HG03280 (cell line): ENCODE measurements at regions not wholly inside any gene's neighbourhood (a gene's known extent, or its start where the extent isn't known, plus 50 kb on each side); places are given as distances from the start of the nearest gene placed in this dataset.

Experiments used
- ATAC-seq: cut with Tn5 transposase; IDR thresholded peaks from one replicate; pipeline ENCODE4 v1.9.1; 2021; ENCODE audit warnings: mild to moderate bottlenecking, moderate library complexity; ENCODE audit not compliant: unreplicated experiment

DNA sequence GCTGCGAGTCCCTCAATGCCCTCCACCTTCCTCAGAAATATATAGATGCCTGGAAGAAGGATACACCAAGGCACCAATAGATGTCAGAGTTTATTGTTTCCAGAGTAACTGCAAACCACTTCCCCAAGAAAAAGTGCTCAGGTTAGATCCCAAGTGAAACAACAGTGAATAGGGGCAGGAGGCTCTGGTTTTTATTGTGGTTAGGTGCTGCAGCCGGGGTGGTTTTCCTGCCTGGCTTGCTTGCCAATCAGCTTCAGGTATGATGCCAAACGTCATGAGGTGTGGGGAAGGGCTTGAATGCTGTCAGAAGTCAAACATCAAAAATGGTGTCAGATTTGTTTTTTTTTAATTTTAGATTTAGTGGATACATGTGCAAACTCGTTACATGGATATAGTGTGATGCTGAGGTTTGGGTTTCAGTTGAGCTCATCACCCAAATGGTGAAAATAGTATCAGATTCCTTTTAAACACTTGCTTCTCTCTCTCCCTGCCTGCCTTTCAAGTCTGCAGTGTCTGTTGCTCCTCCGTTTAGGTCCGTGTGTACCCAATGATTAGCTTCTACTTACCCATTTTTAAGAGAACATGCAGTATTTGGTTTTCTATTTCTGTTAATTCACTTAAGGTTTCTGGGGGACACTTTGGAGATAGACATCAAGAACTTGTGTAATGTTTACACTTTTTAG, 1317.0 kb downstream of the MRPL39 start:
- ATAC-seq, result no peak

DNA sequence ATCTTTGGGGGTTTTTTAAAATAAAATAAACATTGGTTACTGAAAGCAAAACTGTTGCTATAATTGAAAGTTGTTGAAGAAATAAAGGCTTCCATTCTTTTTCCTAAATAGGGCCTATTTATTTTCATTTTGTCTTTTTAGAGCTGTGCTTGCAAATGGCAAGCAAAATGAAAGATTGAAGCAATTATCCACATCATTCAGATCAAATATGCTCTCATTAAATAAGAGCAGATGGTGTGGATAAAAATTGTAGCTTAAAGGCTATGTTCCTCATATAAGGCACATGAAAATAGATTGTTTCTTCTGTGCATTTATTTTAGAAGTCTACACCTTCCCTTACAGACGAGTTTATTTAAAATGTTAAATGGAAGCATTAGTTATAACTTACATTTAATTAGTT, 1317.7 kb downstream of the MRPL39 start:
- no peak for ATAC-seq

DNA sequence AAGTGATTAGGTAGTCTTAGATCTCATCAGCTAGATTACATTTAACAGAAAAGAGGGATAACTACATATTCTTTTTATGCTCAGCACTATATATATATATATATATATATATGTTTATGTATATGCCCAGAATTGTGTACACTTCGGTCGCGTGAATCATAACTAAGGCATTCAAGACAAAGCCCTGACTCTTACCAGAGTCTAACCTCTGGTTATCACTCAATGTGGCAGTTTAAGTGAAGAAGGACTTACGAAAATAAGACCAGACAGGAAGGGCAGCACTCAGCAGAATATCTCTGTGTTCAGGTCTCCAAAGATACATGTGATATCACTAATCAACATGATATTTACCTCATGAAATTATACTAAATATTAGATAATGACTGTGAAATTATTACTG, 1326.7 kb downstream of the MRPL39 start:
- ATAC-seq, result no peak

DNA sequence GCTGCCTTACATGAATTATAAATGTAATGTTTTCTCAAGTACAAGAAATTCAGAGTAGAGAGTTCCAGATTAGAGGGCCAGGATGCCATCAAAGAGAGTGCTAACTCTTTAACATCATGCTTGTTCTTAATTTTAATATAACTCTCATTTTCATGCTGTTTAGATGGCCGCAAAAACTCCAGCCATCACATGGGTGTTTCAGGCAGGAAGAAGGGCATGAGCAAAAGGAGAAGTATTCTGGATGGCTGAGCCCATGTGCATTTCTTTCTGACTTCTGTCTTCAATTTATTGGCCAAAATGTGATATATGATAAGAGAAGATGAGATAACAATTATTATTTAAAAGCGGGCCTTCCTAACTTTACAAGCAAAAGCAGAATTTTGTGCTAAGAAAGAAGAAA, 1328.6 kb downstream of the MRPL39 start:
- no peak for ATAC-seq

DNA sequence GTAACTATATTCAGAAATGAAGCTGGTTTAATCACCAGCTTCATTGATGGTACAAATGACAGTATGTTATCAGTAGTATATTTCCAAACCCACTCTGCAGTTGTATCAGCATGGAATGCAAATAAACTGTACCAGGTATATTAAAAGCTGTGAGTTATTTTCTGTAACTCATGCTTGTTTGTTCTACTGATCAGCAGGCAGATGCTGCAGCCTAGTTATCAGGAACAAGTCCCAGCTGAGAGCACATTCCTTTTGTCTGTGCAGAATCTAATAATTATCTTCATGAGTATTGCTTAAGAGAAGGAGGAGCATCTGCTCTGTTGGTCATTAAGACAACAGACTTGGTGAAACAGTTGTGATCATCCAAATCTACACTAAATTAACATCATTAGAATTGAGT, 1331.1 kb downstream of the MRPL39 start:
- ATAC-seq, result no peak

DNA sequence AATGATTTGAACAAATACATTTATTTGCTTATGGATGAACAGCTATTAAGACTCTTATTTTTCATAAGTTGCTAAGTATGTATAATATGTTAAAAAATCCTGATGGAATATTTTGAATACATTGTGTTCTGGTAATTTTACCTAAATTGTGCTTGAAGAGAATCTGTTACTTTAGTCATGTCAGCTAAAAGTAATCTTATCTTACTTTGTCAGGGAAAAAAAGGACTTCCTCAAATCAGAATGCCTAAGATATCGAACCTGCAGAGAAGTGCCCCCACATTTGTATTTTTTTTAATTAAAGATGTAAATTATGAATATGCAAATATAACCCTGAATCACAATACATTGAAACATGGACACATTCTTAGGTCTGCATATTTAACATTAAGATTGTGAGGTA, 1331.7 kb downstream of the MRPL39 start:
- ATAC-seq, result no peak

DNA sequence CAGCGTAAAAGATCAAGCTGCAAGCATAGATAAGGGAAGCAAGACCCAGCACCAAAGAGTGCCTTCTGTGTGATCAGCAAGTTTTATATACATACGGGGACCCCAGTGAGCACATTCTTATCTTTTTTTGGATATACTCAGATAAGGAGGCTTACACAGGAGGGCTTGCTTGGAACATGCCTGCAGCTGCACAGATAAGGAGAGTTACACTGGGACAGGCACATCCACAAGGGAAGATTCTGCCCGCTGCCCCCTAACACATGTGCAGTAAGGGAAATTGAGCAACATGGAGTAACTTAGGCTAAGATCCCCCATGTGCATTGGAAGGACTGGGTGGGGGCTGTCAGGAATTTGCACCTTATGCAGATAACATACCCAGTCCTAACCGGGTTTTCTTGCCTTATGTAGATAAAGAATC, 1334.8 kb downstream of the MRPL39 start:
- no peak for ATAC-seq

DNA sequence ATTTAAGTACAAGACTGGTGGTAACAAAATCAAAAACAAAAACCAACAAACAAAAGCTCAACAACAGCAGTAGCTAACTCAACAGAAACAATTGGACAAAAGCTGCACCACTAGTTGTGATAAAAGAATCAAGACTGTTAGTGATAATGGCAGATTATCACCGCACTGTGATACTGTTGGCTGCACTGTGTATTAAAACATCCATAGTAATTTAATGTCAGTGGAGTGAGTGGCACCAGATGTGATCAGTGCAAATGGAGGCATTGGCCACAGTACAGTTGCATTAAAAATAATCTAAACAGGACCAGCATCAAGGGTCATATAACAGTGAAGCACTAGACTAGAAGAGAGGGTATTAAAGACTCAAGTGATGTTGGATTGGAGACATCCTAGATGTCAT, 1341.3 kb downstream of the MRPL39 start:
- no peak for ATAC-seq

DNA sequence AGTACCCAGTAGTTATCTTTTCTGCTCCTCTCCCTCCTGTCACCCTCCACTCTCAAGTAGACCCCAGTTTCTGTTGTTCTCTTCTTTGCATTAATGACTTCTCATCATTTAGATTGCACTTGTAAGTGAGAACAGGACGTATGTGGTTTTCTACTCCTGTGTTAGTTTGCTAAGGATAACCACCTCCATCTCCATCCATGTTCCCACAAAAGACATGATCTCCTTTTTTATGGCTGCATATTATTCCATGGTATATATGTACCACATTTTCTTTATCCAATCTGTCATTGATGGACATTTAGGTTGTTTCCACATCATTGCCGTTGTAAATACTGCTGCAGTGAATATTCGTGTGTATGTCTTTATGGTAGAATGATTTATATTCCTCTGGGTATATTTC, 1346.5 kb downstream of the MRPL39 start:
- ATAC-seq, result no peak

DNA sequence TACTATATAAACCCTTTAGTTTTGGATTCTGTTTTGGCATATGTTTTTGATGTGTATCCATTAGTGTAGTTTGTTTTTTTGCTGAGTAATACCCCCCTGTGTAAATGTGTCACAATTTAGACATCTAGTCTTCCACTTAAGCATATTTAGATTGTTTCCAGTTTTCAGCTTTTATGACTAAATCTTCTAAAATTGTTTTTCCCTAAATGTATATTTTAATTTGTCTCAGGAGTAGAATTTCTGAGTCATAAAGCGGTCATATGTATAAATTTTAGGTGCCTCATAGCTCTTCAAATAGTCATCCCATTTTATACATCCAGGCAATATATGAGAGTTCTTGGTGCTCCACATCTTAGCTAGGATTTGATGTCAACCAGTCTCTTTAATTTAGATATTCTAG, 1348.0 kb downstream of the MRPL39 start:
- ATAC-seq, result no peak

DNA sequence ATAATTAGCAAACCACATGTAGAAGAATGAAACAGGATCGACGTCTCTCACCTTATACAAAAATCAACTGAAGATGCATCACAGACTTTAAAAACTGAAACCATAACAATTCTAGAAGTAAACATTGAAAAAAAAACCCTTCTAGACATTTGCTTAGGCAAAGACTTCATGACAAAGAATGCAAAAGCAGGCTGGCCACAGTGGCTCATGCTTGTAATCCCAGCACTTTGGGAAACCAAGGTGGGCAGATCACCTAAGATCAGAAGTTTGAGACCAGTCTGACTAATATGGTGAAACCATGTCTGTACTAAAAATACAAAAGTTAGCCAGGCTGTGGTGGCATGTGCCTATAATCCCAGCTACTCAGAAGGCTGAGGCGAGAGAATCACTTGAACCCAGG, 1351.7 kb downstream of the MRPL39 start:
- ATAC-seq, result no peak

DNA sequence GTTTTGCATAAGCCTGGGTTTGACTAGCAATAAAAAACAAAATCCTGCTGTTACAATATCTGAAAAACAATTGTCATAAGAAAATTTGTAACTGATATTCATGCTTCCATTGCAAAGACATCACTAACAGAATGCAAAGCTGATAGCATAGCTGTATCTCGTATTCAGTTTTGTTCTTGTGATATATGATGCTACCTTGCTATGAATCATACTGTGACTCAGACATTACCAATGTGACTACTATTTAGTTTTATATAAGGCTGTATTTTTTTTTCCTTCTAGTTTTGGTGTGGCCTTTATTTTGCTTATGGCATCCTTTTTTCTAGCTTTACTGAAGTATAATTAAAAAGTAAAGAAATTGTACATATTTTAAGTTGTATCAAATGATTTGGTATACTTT, 1381.8 kb downstream of the MRPL39 start:
- no peak for ATAC-seq

DNA sequence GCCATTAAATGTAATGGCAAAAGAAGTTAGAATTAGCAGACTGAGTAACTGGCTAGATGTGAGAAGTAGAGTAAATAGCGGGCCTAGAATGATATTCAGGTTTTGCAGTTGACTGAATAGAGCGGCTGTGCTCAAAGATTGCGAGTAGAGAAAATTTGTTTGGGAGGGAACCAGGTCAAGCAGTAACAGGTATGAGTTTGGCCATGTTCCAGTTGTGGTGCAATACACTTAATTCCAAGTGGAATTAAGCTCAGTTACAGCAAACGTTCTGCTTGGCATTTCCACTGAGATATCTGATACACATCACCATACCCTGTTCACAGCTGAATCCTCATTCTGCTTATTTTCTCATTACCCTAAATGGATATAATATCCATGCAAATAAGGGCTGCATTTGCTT, 1382.9 kb downstream of the MRPL39 start:
- no peak for ATAC-seq

DNA sequence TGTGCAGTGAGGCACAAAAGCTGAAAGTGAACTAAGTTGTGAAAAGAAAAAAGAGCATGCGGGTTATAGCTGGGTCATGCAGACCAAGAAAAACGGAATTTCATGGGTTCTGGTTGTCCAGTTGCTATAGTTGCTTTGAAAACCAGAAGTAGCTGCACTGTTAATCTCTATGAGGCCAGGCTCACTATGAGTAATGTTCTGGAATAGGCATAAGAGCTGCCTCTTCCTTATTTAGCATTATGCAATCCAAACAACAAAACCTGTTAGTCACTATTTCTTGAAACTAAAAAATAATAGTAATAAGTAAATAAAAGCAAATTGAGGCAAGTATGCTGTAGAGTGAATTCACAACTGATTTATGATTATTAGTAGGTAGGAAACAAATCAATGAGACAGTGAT, 1383.7 kb downstream of the MRPL39 start:
- ATAC-seq, result no peak

DNA sequence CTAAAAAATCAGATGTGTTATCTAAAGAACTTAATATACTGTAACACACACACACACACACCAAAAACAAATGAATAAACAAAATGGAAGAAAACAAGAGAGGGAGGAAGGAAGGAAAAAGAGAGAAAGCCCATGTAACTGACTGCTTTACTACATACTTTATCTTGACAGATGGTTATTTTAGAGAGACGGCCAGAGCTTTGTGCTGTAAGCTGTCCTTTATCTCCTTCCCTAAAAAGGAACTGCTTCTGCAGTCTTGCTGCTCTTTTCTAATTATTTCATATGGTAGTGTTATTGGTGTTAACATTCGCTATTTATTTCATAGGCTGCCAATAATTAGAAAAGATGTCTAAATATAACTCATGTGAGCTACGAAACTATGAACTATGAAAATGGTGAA, 1384.6 kb downstream of the MRPL39 start:
- no peak for ATAC-seq

DNA sequence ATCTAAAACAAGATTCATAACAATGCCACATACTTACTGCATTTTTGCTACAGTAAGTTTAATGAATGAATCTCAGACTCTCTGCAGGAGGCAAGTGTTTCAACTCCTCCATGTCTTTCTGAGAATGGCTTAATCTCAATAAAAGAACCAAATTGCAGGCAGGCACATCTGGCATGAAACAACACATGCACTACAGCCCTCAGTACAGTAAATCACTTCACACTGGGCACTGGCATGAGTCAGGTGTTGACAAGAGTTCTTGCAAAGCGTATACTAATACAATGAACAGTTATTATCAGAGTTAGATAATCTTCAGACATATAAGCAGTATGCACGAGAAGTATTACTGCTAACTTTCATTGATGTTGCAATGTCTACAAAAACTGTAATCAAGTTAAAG, 1386.8 kb downstream of the MRPL39 start:
- no peak for ATAC-seq

DNA sequence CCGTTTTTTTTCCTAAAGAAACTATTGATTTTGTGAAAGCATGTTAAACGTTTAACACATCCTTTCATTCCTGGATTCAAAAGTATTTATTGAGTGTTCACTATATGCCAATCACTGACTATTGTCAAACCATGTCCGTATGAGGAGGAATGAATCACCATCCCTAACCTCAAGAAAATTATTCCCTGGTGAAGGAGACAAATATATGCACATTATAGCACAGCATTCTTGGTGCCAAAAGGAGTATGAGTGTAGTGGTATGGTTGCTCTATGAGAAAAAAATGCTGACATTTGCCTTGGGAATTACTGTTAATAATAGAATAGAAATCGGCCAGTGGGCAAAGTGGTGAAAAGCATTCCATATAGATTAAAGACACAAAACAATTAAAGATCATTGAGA, 1390.1 kb downstream of the MRPL39 start:
- no peak for ATAC-seq

DNA sequence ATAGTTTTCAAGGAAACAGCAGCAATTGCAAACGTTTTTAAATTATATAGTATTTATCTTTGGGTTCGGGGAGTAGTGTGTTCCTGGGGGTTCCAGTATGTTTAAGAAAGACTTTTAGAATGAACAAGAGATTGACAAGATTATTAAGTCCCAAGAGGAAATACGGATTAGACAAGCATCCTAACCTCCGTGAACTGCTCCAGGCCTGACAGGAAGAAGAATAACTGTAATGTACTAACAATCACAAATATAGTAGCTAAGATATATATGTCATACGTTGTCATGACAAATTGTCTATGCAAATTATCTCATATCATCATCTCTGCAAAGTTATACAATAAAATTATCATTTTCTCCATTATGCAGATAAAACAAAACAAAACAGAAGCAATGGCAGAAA, 1397.2 kb downstream of the MRPL39 start:
- ATAC-seq, result no peak

DNA sequence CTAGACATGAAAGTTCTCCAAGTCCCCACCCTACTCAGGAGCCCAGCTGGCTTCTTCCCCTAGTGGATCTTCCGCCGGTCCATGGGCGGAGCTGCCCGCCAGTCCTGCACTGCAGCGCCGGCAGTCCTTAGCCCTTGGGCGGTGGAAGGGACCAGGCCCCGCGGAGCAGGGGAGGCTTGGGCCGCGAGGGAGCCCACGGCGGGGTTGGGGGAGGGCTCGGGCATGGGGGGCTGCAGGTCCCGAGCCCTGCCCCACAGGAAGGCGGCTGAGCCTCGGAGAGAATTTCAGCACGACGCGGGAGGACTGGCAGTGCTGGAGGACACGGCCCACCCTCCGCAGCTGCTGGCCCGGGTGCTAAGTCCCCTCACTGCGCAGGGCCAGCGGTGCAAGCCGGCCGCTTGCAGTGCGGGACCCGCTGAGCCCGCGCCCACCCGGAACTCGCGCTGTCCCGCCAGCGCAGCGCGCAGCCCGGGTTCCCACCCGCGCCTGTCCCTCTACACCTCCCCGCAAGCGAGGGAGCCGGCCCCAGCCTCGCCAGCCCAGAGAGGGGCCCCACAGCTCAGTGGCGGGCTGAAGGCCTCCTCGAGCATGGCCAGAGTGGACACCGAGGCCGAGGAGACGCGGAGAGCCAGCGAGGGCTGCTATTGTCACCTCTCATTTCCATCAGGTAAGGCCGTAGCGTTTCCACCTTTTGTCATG, 1398.6 kb downstream of the MRPL39 start:
- ATAC-seq, result no peak

DNA sequence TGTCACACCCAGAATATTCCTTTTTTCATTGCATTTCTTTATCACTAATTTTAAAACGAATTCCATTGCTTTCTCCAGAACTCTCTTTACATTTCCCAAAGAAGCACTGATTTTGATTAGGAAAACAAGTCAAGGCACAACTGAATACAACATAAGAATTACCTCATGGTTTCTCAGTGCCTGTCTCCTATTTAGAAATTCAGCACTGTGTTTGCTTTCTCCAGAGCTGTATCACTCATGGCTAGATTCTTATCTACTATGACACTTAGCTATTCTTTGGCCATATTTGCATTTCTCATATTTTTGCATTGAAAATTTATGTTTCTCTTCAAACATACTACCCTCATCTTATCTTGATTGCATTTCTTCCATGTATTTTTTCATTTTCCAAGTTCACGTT, 1402.0 kb downstream of the MRPL39 start:
- ATAC-seq, result no peak

DNA sequence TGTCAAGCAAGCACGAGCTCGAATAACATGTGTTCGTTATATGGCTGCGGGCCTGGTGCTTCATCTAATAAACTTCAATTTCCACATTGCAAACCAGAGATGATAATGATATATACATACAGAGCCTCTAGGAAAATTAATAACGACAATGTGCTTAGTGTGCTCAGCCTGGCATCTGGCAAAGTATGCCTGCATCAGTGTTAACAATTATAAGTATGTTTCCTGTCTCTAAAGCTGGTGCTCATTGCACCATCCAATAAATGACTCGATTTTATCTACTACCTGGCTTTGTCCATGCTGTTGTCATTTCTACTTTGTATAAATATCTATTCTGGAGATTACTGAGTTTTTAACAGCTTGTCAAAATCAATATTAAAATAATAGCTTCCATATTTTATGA, 1402.6 kb downstream of the MRPL39 start:
- ATAC-seq, result no peak

DNA sequence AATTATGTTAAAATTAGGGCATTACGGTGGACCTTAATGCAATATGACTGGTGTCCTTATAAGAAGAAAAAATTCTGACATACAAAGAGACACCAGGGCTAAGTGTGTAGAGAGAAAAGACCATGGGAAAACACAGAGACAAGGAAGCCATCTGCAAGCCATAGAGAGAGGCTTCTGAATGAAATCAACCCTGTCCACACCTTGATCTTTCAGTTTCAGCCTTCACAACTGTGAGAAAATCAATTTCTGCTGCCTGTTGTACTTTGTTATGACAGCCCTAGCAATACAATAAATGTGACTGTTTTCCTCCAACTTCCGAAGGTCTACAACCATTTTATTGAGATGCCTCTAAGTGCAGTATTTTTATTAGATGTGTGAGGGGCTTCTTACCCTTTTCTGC, 1407.2 kb downstream of the MRPL39 start:
- no peak for ATAC-seq

DNA sequence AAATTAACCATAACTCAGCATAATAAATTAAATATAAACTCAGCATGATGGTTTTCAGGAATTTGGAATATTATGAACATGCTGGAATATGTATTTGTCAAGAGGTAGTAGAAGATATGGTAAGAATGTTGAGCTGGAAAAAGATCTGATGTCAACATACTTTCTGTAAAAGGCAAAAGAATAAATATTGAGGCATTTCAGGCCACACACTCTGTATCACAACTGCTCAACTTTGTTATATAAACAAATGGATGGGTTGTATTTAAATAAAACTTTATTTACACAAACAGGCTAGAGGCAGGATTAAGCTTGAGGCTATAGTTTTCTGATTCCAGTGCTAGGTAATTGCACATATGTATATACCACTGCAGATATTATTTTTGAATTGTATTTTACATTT, 1409.4 kb downstream of the MRPL39 start:
- ATAC-seq, result no peak
